MCF 10A (cell line): ENCODE measurements at regions not wholly inside any gene's neighbourhood (a gene's known extent, or its start where the extent isn't known, plus 50 kb on each side); places are given as distances from the start of the nearest gene placed in this dataset.

Source experiments
- BruUV-seq: library from RNA; stranded (reverse); fragments of 400-500 nt; replicated peaks from 2 replicates; lab custom pipeline; 2021; lab: Mats Ljungman, UMichigan
- CTCF ChIA-PET: fragments of 300-600 bp; sonication (Branson Sonifier 250); formaldehyde crosslinking; extraction: SDS; loops from one replicate; lab custom pipeline; 2021; ENCODE audit warnings: antibody characterized with exemption, inconsistent platforms; lab: Yijun Ruan, JAX
- POLR2A ChIA-PET: fragments of 300-600, 350-650 bp; sonication (Branson Sonifier 250); formaldehyde crosslinking; extraction: SDS; loops from one replicate; lab custom pipeline; 2020; ENCODE audit warnings: antibody characterized with exemption, inconsistent platforms; lab: Yijun Ruan, JAX
- DNase-seq: peaks from one replicate; pipeline ENCODE4 v3.0.0-alpha.2; 2018; ENCODE audit not compliant: unreplicated experiment
- H3K27ac Mint-ChIP-seq: one replicate; pipeline ENCODE4 v1.8.0; 2022; ENCODE audit warnings: mild to moderate bottlenecking, low read depth, mixed read lengths; ENCODE audit not compliant: unreplicated experiment
- H3K27me3 Mint-ChIP-seq: one replicate; pipeline ENCODE4 v1.8.0; 2022; ENCODE audit warnings: mixed read lengths; ENCODE audit not compliant: insufficient read depth, unreplicated experiment
- H3K36me3 Mint-ChIP-seq: one replicate; pipeline ENCODE4 v1.8.0; 2022; ENCODE audit warnings: mild to moderate bottlenecking, moderate library complexity, mixed read lengths; ENCODE audit not compliant: insufficient read depth, unreplicated experiment
- H3K4me1 Mint-ChIP-seq: one replicate; pipeline ENCODE4 v1.8.0; 2022; ENCODE audit warnings: mixed read lengths; ENCODE audit not compliant: insufficient read depth, unreplicated experiment
- H3K4me3 Mint-ChIP-seq: one replicate; pipeline ENCODE4 v1.8.0; 2022; ENCODE audit warnings: mild to moderate bottlenecking, moderate library complexity, mixed read lengths; ENCODE audit not compliant: unreplicated experiment
- H3K9me3 Mint-ChIP-seq: one replicate; pipeline ENCODE4 v1.8.0; 2022; ENCODE audit warnings: mixed read lengths; ENCODE audit not compliant: unreplicated experiment
- intact Hi-C: fragments of 100-400 bp; cut with micrococcal nuclease; formaldehyde crosslinking; loops from 2 replicates; pipeline ENCODE4 v1.14.1; 2022
- TF ChIP-seq, protein P1 (sequence below): fragments of 200-600 bp; IDR thresholded peaks from one replicate; pipeline ENCODE4 v1.8.0; 2022; ENCODE audit warnings: antibody characterized with exemption, mild to moderate bottlenecking; ENCODE audit not compliant: unreplicated experiment

- Mint-ChIP-seq H3K36me3 (no peaks in the 10 kb centered on the region), H3K9me3 (no peaks in the 10 kb centered on the region), H3K4me3 (no peak overlapping the region), H3K27me3 (peaks cover 21% of the 10 kb centered on the region), H3K4me1 (peaks cover 13% of the 10 kb centered on the region), H3K27ac (no peak overlapping the region)
- intact Hi-C loops: loop anchor here (5.0 kb wide), 1 partner anchor 128 kb away; no protein-coding TSS in a partner anchor
- DNase-seq: peak; percentile 23
- TF ChIP-seq, protein P1, sequence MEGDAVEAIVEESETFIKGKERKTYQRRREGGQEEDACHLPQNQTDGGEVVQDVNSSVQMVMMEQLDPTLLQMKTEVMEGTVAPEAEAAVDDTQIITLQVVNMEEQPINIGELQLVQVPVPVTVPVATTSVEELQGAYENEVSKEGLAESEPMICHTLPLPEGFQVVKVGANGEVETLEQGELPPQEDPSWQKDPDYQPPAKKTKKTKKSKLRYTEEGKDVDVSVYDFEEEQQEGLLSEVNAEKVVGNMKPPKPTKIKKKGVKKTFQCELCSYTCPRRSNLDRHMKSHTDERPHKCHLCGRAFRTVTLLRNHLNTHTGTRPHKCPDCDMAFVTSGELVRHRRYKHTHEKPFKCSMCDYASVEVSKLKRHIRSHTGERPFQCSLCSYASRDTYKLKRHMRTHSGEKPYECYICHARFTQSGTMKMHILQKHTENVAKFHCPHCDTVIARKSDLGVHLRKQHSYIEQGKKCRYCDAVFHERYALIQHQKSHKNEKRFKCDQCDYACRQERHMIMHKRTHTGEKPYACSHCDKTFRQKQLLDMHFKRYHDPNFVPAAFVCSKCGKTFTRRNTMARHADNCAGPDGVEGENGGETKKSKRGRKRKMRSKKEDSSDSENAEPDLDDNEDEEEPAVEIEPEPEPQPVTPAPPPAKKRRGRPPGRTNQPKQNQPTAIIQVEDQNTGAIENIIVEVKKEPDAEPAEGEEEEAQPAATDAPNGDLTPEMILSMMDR: no peak
- ChIA-PET CTCF (interaction anchor here (0.5 to 1.5 kb wide), 4 partner anchors 8 to 257 kb away, joined by 3 to 5 read pairs (median 3); no protein-coding TSS in a partner anchor), POLR2A (no interaction called here)
- no TSS peak for BruUV-seq
Measured at GRCh38 chr1:165050246-165050645, 306.3 kb downstream of the LMX1A start.

- H3K4me3 Mint-ChIP-seq: no peak overlapping the region
- H3K27ac Mint-ChIP-seq: no peak overlapping the region
- intact Hi-C loops: no loop called here
- TF ChIP-seq, protein P1: no peak
- peaks cover 7% of the 10 kb centered on the region for H3K4me1 Mint-ChIP-seq
- H3K9me3 Mint-ChIP-seq: no peaks in the 10 kb centered on the region
- no peak for DNase-seq
- peaks cover 21% of the 10 kb centered on the region for H3K27me3 Mint-ChIP-seq
- ChIA-PET CTCF (interaction anchor here (0.7 kb wide), 1 partner anchor 304 kb away, joined by 3 read pairs; no protein-coding TSS in a partner anchor), POLR2A (interaction anchor here (0.6 kb wide), 1 partner anchor 490 kb away, joined by 4 read pairs; no protein-coding TSS in a partner anchor)
- no peaks in the 10 kb centered on the region for H3K36me3 Mint-ChIP-seq
- no TSS peak for BruUV-seq
Measured at GRCh38 chr1:165047994-165048393, 308.5 kb downstream of the LMX1A start.

GRCh38 chr1:165045902-165046301 lies 310.6 kb downstream of the LMX1A start:
- H3K27me3 Mint-ChIP-seq: peaks cover 21% of the 10 kb centered on the region
- BruUV-seq: no TSS peak
- no peak overlapping the region for H3K27ac Mint-ChIP-seq
- DNase-seq: no peak
- H3K36me3 Mint-ChIP-seq: no peaks in the 10 kb centered on the region
- ChIA-PET POLR2A (no interaction called here), CTCF (interaction anchor here (0.9 to 2.7 kb wide), 3 partner anchors 12 to 31 kb away, joined by 4 to 12 read pairs (median 8); no protein-coding TSS in a partner anchor)
- no peaks in the 10 kb centered on the region for H3K9me3 Mint-ChIP-seq
- intact Hi-C loops: no loop called here
- H3K4me1 Mint-ChIP-seq: peaks cover 7% of the 10 kb centered on the region
- TF ChIP-seq, protein P1: no peak
- H3K4me3 Mint-ChIP-seq: no peak overlapping the region

DNA sequence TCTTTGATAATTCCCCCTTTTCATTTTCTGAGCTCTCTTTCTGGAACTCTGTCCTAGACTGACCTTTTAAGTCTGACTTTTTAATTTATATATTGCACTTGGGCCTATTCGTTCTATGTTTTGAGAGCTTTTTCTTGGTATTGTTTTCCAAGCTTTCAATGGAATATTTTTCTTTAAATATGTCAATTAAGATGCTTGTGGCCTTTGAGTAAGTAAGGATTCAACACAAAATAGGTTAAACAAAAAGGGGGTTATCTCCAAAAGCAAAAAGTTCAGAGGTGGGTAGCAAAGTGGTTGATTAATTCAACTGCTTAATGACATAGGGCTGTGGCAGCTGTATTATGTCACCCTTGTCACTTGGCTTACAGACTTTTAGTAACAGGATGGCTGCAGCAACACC lies 315.9 kb downstream of the LMX1A start:
- Mint-ChIP-seq H3K27ac (no peak overlapping the region), H3K36me3 (no peaks in the 10 kb centered on the region), H3K9me3 (no peaks in the 10 kb centered on the region), H3K4me1 (peaks cover 8% of the 10 kb centered on the region), H3K27me3 (no peaks in the 10 kb centered on the region), H3K4me3 (no peak overlapping the region)
- intact Hi-C loops: no loop called here
- TF ChIP-seq, protein P1: no peak
- CTCF ChIA-PET: interaction anchor here (0.6 kb wide), 2 partner anchors 77 to 245 kb away, joined by 3 read pairs; no protein-coding TSS in a partner anchor
- POLR2A ChIA-PET: interaction anchor here (0.6 kb wide), 1 partner anchor 866 kb away, joined by 3 read pairs; no protein-coding TSS in a partner anchor
- BruUV-seq: no TSS peak
- no peak for DNase-seq
